ENCODE measurements at regions not wholly inside any gene's neighbourhood (a gene's known extent, or its start where the extent isn't known, plus 50 kb on each side); places are given as distances from the start of the nearest gene placed in this dataset.

- ATAC-seq: no peak
- Histone ChIP-seq H3K4me1 (ENCODE audit: control insufficient read depth, insufficient read depth, low read length) (no peaks in the 10 kb centered on the region), H3K9me3 (ENCODE audit: control insufficient read depth, low read length) (no peaks in the 10 kb centered on the region), H3K4me3 (ENCODE audit: low read length) (no peak overlapping the region), H3K27me3 (ENCODE audit: control insufficient read depth, insufficient read depth) (no peaks in the 10 kb centered on the region), H3K27ac (ENCODE audit: low read length) (no peak overlapping the region)
- DNase-seq: no peak
- WGBS: 69% methylated on average over 6 of the region's 6 CpGs
- intact Hi-C loops (cut with DNase I): no loop called here
Observed at GRCh38 chr1:175865041-175865766, 121.8 kb upstream of the TNR start.

GRCh38 chr1:175864625-175865024 lies 121.2 kb upstream of the TNR start:
- Histone ChIP-seq H3K4me3 (ENCODE audit: low read length) (no peak overlapping the region), H3K27ac (ENCODE audit: low read length) (no peak overlapping the region), H3K4me1 (ENCODE audit: control insufficient read depth, insufficient read depth, low read length) (no peaks in the 10 kb centered on the region), H3K9me3 (ENCODE audit: control insufficient read depth, low read length) (no peaks in the 10 kb centered on the region), H3K27me3 (ENCODE audit: control insufficient read depth, insufficient read depth) (no peaks in the 10 kb centered on the region)
- DNase-seq (no peak), ATAC-seq (no peak)
- intact Hi-C loops (cut with DNase I): no loop called here
- 46% methylated on average over 3 of the region's 3 CpGs for WGBS

GRCh38 chr1:175864183-175864582 lies 120.8 kb upstream of the TNR start:
- DNase-seq: no peak
- no peaks in the 10 kb centered on the region for H3K9me3 ChIP-seq (ENCODE audit: control insufficient read depth, low read length)
- no peaks in the 10 kb centered on the region for H3K27me3 ChIP-seq (ENCODE audit: control insufficient read depth, insufficient read depth)
- ATAC-seq: no peak
- WGBS: 84% methylated on average over 7 of the region's 7 CpGs
- intact Hi-C loops (cut with DNase I): no loop called here
- no peaks in the 10 kb centered on the region for H3K4me1 ChIP-seq (ENCODE audit: control insufficient read depth, insufficient read depth, low read length)
- H3K27ac ChIP-seq (ENCODE audit: low read length): no peak overlapping the region
- H3K4me3 ChIP-seq (ENCODE audit: low read length): no peak overlapping the region

GRCh38 chr1:175863299-175864050 lies 120.1 kb upstream of the TNR start:
- Histone ChIP-seq H3K27me3 (ENCODE audit: control insufficient read depth, insufficient read depth) (no peaks in the 10 kb centered on the region), H3K4me1 (ENCODE audit: control insufficient read depth, insufficient read depth, low read length) (no peaks in the 10 kb centered on the region), H3K27ac (ENCODE audit: low read length) (no peak overlapping the region), H3K9me3 (ENCODE audit: control insufficient read depth, low read length) (no peaks in the 10 kb centered on the region), H3K4me3 (ENCODE audit: low read length) (no peak overlapping the region)
- ATAC-seq (no peak), DNase-seq (no peak)
- 81% methylated on average over 14 of the region's 14 CpGs for WGBS
- intact Hi-C loops (cut with DNase I): no loop called here

- intact Hi-C loops (cut with DNase I): no loop called here
- 73% methylated on average over 3 of the region's 3 CpGs for WGBS
- H3K4me1 ChIP-seq (ENCODE audit: control insufficient read depth, insufficient read depth, low read length): no peaks in the 10 kb centered on the region
- H3K27ac ChIP-seq (ENCODE audit: low read length): no peak overlapping the region
- no peak for DNase-seq
- no peaks in the 10 kb centered on the region for H3K27me3 ChIP-seq (ENCODE audit: control insufficient read depth, insufficient read depth)
- ATAC-seq: no peak
- H3K9me3 ChIP-seq (ENCODE audit: control insufficient read depth, low read length): no peaks in the 10 kb centered on the region
- no peak overlapping the region for H3K4me3 ChIP-seq (ENCODE audit: low read length)
Observed at GRCh38 chr1:175862408-175862807, 119.0 kb upstream of the TNR start.

GRCh38 chr1:175861626-175862367 lies 118.4 kb upstream of the TNR start:
- Histone ChIP-seq H3K27ac (ENCODE audit: low read length) (no peak overlapping the region), H3K4me1 (ENCODE audit: control insufficient read depth, insufficient read depth, low read length) (no peaks in the 10 kb centered on the region), H3K4me3 (ENCODE audit: low read length) (no peak overlapping the region), H3K27me3 (ENCODE audit: control insufficient read depth, insufficient read depth) (no peaks in the 10 kb centered on the region), H3K9me3 (ENCODE audit: control insufficient read depth, low read length) (no peaks in the 10 kb centered on the region)
- intact Hi-C loops (cut with DNase I): no loop called here
- 82% methylated on average over 8 of the region's 8 CpGs for WGBS
- ATAC-seq (no peak), DNase-seq (no peak)

- DNase-seq (no peak), ATAC-seq (peak in 1 of 2 donors; percentile 36)
- Histone ChIP-seq H3K27me3 (ENCODE audit: control insufficient read depth, insufficient read depth) (no peaks in the 10 kb centered on the region), H3K4me3 (ENCODE audit: low read length) (no peak overlapping the region), H3K9me3 (ENCODE audit: control insufficient read depth, low read length) (no peaks in the 10 kb centered on the region), H3K4me1 (ENCODE audit: control insufficient read depth, insufficient read depth, low read length) (no peaks in the 10 kb centered on the region), H3K27ac (ENCODE audit: low read length) (no peak overlapping the region)
- 35% methylated on average over 6 of the region's 6 CpGs for WGBS
- intact Hi-C loops (cut with DNase I): no loop called here
Observed at GRCh38 chr1:175857756-175858155, 114.4 kb upstream of the TNR start.

GRCh38 chr1:175853681-175854080 lies 110.3 kb upstream of the TNR start:
- no peak for DNase-seq
- Histone ChIP-seq H3K4me3 (ENCODE audit: low read length) (no peak overlapping the region), H3K27me3 (ENCODE audit: control insufficient read depth, insufficient read depth) (no peaks in the 10 kb centered on the region), H3K9me3 (ENCODE audit: control insufficient read depth, low read length) (no peaks in the 10 kb centered on the region), H3K27ac (ENCODE audit: low read length) (no peak overlapping the region), H3K4me1 (ENCODE audit: control insufficient read depth, insufficient read depth, low read length) (no peaks in the 10 kb centered on the region)
- intact Hi-C loops (cut with DNase I): no loop called here
- ATAC-seq: no peak
- 81% methylated on average over 4 of the region's 4 CpGs for WGBS

- intact Hi-C loops (cut with DNase I): no loop called here
- no peak for DNase-seq
- 77% methylated on average over 2 of the region's 2 CpGs for WGBS
- no peaks in the 10 kb centered on the region for H3K27me3 ChIP-seq (ENCODE audit: control insufficient read depth, insufficient read depth)
- no peaks in the 10 kb centered on the region for H3K9me3 ChIP-seq (ENCODE audit: control insufficient read depth, low read length)
- no peaks in the 10 kb centered on the region for H3K4me1 ChIP-seq (ENCODE audit: control insufficient read depth, insufficient read depth, low read length)
- no peak for ATAC-seq
- H3K4me3 ChIP-seq (ENCODE audit: low read length): no peak overlapping the region
- H3K27ac ChIP-seq (ENCODE audit: low read length): no peak overlapping the region
Observed at GRCh38 chr1:175851749-175852148, 108.4 kb upstream of the TNR start.

GRCh38 chr1:175848329-175848728 lies 104.9 kb upstream of the TNR start:
- WGBS: 32% methylated on average over 5 of the region's 5 CpGs
- no peak for ATAC-seq

GRCh38 chr1:175845985-175846384 lies 102.6 kb upstream of the TNR start:
- H3K9me3 ChIP-seq (ENCODE audit: control insufficient read depth, low read length): no peaks in the 10 kb centered on the region
- no peak overlapping the region for H3K4me3 ChIP-seq (ENCODE audit: low read length)
- intact Hi-C loops (cut with DNase I): no loop called here
- DNase-seq: no peak
- 73% methylated on average over 1 of the region's 1 CpG for WGBS
- ATAC-seq: no peak
- H3K27ac ChIP-seq (ENCODE audit: low read length): no peak overlapping the region
- no peaks in the 10 kb centered on the region for H3K27me3 ChIP-seq (ENCODE audit: control insufficient read depth, insufficient read depth)
- no peaks in the 10 kb centered on the region for H3K4me1 ChIP-seq (ENCODE audit: control insufficient read depth, insufficient read depth, low read length)

More at GRCh38 chr1:175848329-175848728, 104.9 kb upstream of the TNR start:
- intact Hi-C loops (cut with DNase I): no loop called here
- Histone ChIP-seq H3K4me3 (ENCODE audit: low read length) (no peak overlapping the region), H3K27me3 (ENCODE audit: control insufficient read depth, insufficient read depth) (no peaks in the 10 kb centered on the region), H3K27ac (ENCODE audit: low read length) (no peak overlapping the region), H3K9me3 (ENCODE audit: control insufficient read depth, low read length) (no peaks in the 10 kb centered on the region), H3K4me1 (ENCODE audit: control insufficient read depth, insufficient read depth, low read length) (no peaks in the 10 kb centered on the region)
- DNase-seq: no peak

All from right cardiac atrium (tissue), 5 donors.